T47D (cell line): ENCODE measurements at regions not wholly inside any gene's neighbourhood (a gene's known extent, or its start where the extent isn't known, plus 50 kb on each side); places are given as distances from the start of the nearest gene placed in this dataset.
A peak's percentile ranks its signal among the peaks of the same experiment; 100 is the strongest.
"Not testable (repeated sequence)": the region's sequence is repeated elsewhere in the genome, so short reads cannot be mapped to it uniquely, and the experiment has no call there.

Experiments
- DNase-seq, 2 experiments: peaks; one replicate each; pipeline versions ENCODE4 v3.0.0 to v3.0.0-alpha.2; 2011 to 2012; ENCODE audit warnings: low read depth in 1 of 2, low spot score in 1 of 2
- JUND ChIP-seq: IDR thresholded peaks from 2 replicates; pipeline ENCODE4 v1.6.1; 2012; ENCODE audit warnings: low read depth
- in situ Hi-C: cut with HindIII; loops from 2 replicates; pipeline ENCODE4 v1.10.0; 2016; ENCODE audit warnings: low sequenced_read_pairs, low pct_unique_long_range_greater_than_20kb

- TF ChIP-seq JUND, result no peak
- in situ Hi-C loops, result no loop called here
- DNase-seq, result no peak
Measured at GRCh38 chrX:125628435-125628834, 308.8 kb downstream of the TEX13C start.

DNA sequence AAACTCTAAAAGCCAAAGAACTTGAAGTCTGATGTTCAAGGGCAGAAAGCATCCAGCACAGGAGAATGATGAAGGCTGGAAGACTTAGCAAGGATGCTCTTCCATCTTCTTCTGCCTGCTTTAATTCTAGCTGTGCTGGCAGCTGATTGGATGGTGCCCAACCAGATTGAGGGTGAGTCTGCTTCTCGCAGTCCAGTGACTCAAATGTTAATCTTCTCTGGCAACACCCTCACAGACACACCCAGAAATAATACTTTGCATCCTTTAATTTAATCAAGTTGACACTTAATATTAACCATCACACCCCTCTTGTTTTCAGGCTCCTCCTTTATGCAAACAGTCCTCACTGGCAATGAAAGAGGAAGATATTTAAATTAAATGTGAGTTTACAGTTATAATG is 321.7 kb downstream of the TEX13C start:
- DNase-seq, result no peak
- in situ Hi-C loops, result no loop called here
- TF ChIP-seq JUND, result no peak

GRCh38 chrX:125646195-125646594 is 326.5 kb downstream of the TEX13C start:
- in situ Hi-C loops, result no loop called here
- no peak for TF ChIP-seq JUND
- peak in 1 of 2 experiments; percentile 14 for DNase-seq

DNA sequence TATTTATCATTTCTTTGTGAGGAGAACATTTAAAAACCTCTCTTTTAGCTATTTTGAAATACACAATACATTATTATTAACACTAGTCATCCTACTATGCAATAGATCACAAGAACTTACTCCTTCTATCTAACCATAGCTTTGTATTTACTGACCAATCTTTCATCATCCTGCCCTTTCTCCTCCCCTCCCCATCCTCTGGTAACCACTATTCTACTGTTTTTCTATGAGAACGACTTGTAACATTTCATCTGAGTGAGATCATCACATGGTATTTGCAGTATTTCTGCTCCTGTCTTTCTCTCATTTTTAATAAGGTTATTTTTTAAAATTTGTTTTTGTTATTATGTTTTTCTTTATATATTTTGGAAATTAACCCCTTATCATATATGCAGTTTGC is 331.8 kb downstream of the TEX13C start:
- no peak for TF ChIP-seq JUND
- in situ Hi-C loops, result no loop called here
- no peak for DNase-seq

GRCh38 chrX:125654501-125654900 is 334.8 kb downstream of the TEX13C start:
- in situ Hi-C loops, result no loop called here
- TF ChIP-seq JUND, result no peak

DNA sequence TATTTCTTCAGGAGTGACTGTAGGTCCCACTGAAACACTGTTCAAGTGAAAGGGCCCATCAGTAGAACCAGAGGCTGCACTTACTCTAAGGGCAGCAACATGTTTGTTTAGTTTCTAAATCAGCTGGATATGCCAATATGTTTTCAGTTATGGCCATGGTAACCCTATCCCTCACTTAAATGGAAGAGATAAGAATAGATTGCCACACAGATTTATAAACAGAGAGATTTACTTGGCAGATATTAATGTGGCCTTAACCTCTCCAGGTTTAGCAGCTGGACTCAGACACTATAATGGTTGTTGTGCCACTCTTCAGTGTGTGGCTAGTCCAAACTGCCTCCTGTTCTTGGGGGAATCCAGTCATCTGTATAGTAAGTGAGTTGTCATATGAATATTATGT is 354.1 kb downstream of the TEX13C start:
- DNase-seq, result no peak
- TF ChIP-seq JUND, result no peak
- in situ Hi-C loops, result no loop called here

More at GRCh38 chrX:125654501-125654900, 334.8 kb downstream of the TEX13C start:
- DNase-seq, result no peak

DNA sequence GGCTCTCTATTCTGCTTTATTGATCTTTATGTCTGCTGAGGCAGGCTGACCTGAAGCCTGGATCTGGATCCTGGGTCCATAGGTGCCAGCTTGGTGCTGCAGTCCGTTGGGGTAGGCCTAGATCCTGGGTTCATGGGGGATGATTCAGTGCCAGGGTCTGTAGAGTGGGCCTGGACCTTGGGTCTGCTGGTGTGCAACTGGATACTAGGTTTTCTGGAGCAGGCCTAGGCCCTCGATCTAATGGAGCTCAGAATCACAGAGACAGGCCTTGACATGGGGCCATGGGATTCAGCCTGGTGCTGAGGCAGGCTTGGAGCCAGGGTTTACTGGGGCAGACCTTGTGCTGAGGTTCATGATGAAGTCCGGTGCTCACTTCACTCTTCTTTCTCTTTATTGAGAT is 358.6 kb downstream of the TEX13C start:
- in situ Hi-C loops, result no loop called here
- DNase-seq, result no peak

DNA sequence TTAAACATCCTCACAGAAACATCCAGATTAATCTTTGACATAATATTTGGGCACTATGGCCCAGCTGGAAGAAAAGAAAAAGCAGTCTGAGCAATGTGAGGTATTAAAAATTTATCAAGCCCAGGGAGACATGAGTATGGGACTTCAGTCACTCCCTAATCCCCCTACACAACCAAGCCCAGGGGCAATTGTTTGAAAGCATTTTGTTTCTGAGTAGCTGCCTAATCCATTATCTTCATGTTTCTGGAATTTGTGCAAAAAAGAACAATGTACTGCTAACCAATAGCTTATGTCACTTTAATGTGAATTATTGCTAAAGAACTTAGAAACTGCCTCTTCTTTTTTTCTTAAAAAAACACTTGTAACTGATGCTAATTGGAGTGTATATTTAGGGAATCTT is 360.7 kb downstream of the TEX13C start:
- no peak for TF ChIP-seq JUND
- no peak for DNase-seq
- in situ Hi-C loops, result no loop called here

More for the DNA sequence above, 358.6 kb downstream of the TEX13C start:
- no peak for TF ChIP-seq JUND

DNA sequence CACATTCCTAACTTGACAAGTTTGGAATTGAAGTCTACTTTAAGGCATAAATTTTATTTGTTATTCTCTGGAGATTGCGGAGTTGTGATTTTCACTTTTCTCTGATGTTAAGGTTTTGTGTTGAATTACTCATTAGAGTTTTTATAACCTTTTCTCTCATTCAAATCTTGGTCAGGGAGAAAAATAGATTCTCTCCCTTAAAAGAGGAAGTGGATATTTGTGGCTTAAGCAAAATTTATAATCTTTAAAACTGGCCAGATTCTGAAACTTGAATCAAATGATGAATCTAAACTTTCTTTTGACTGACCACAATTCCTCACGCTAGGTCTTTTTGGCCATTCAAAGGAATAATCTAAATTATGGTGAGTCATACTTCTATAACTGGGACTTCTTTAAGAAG is 361.4 kb downstream of the TEX13C start:
- in situ Hi-C loops, result no loop called here
- TF ChIP-seq JUND, result no peak
- no peak for DNase-seq

DNA sequence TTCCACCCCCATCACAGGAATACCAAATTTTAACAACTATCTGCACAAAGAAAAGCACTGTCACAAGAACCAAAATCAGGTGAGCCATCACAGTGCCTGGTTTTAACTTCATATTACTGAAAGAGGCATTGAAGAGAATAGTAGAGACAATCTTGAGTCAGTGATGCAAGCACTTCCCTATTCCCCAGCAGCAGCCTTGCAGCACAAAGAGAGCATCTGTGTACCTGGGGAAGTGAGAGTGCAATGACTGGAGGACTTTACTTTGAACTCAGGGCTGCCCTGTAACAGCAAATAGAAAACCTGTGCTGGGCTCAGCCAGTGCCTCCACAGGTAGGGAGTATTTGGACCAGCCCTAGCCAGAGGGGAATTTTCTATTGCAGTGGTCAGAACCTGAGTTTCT is 361.8 kb downstream of the TEX13C start:
- in situ Hi-C loops, result no loop called here
- no peak for DNase-seq
- no peak for TF ChIP-seq JUND

DNA sequence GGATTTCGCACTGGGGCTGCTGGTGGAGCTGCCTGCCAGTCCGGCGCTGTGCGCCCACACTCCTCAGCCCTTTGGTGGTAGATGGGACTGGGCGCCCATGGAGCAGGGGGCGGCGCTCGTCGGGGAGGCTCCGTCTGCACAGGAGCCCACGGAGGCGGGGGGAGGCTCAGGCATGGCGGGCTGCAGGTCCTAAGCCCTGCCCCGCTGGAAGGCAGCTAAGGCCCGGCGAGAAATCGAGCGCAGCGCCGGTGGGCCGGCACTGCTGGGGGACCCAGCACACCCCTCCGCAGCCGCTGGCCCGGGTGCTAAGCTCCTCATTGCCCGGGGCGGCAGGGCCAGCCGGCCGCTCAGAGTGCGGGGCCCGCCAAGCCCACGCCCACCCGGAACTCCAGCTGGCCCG is 370.9 kb downstream of the TEX13C start:
- in situ Hi-C loops, DNase-seq: not testable (repeated sequence)

GRCh38 chrX:125694171-125694570 is 374.5 kb downstream of the TEX13C start:
- in situ Hi-C loops, result no loop called here
- TF ChIP-seq JUND, result no peak
- no peak for DNase-seq

GRCh38 chrX:125709074-125709473 is 389.4 kb downstream of the TEX13C start:
- TF ChIP-seq JUND, result no peak
- no peak for DNase-seq
- in situ Hi-C loops, result no loop called here

GRCh38 chrX:125709532-125709931 is 389.9 kb downstream of the TEX13C start:
- DNase-seq, result no peak
- TF ChIP-seq JUND, result no peak
- in situ Hi-C loops, result no loop called here
